ENCODE measurements at regions not wholly inside any gene's neighbourhood (a gene's known extent, or its start where the extent isn't known, plus 50 kb on each side); places are given as distances from the start of the nearest gene placed in this dataset.

DNA sequence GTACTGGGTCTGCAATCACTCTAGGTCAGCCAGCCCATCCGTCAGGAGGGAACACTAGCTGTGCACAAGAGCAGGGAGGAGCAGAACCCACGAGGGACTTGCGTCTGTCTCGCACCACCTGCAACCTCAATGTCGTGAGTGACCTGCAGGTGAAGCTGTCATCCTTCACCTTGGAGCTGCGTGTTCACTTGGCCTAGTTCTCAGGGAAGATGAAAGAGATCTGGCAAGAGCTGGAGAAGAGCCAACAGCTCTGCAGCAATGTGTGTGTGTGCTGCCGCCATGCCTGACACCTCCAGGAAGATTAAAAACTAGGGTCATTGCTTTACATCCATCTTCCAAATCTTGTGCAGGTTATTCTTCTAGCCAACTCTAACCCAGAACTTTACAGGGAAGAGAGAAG, 117.6 kb upstream of the MRI1 start:
- TF ChIP-seq, protein P1, sequence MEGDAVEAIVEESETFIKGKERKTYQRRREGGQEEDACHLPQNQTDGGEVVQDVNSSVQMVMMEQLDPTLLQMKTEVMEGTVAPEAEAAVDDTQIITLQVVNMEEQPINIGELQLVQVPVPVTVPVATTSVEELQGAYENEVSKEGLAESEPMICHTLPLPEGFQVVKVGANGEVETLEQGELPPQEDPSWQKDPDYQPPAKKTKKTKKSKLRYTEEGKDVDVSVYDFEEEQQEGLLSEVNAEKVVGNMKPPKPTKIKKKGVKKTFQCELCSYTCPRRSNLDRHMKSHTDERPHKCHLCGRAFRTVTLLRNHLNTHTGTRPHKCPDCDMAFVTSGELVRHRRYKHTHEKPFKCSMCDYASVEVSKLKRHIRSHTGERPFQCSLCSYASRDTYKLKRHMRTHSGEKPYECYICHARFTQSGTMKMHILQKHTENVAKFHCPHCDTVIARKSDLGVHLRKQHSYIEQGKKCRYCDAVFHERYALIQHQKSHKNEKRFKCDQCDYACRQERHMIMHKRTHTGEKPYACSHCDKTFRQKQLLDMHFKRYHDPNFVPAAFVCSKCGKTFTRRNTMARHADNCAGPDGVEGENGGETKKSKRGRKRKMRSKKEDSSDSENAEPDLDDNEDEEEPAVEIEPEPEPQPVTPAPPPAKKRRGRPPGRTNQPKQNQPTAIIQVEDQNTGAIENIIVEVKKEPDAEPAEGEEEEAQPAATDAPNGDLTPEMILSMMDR (IDR thresholded peaks at IDR 0.05): no peak
- TF ChIP-seq POLR2A (IDR thresholded peaks at IDR 0.05): no peak
- no peak for TF ChIP-seq POLR2AphosphoS5 (IDR thresholded peaks at IDR 0.05)
